Stimulated activated effector memory CD8-positive, alpha-beta T cell treated with anti-CD3 and anti-CD28 coated beads, Interleukin-12 subunit alpha, Interleukin-12 subunit beta, amount 100 ng/mL, for 72 hours (primary cell): ENCODE measurements at regions not wholly inside any gene's neighbourhood (a gene's known extent, or its start where the extent isn't known, plus 50 kb on each side); places are given as distances from the start of the nearest gene placed in this dataset.

Experiments
- ATAC-seq: fragments of 150-1000 bp; cut with Tn5 transposase; 2 replicates; pipeline ENCODE4 v1.10.0; 2021
- DNase-seq, 2 donors: peaks; one replicate each; pipeline ENCODE4 v3.0.0; 2021 to 2022; ENCODE audit warnings: low spot score in 2 of 2
- H3K27ac Mint-ChIP-seq: one replicate; pipeline ENCODE4 v1.8.0; 2022; ENCODE audit warnings: mild to moderate bottlenecking, mixed read lengths
- H3K36me3 Mint-ChIP-seq: one replicate; pipeline ENCODE4 v1.8.0; 2022; ENCODE audit warnings: mild to moderate bottlenecking, mixed read lengths
- H3K4me1 Mint-ChIP-seq: one replicate; pipeline ENCODE4 v1.8.0; 2022; ENCODE audit warnings: mixed read lengths
- H3K4me3 Mint-ChIP-seq: one replicate; pipeline ENCODE4 v1.8.0; 2022; ENCODE audit warnings: mild to moderate bottlenecking, mixed read lengths
- H3K9me3 Mint-ChIP-seq: one replicate; pipeline ENCODE4 v1.8.0; 2022; ENCODE audit warnings: mixed read lengths

GRCh38 chr11:69917529-69917928 lies 98.3 kb upstream of the FGF3 start:
- DNase-seq (no peak), ATAC-seq (no peak)
- Mint-ChIP-seq H3K36me3 (no peaks in the 10 kb centered on the region), H3K9me3 (no peaks in the 10 kb centered on the region), H3K4me3 (no peak overlapping the region), H3K27ac (no peak overlapping the region), H3K4me1 (peaks cover 17% of the 10 kb centered on the region)

- Mint-ChIP-seq H3K9me3 (no peaks in the 10 kb centered on the region), H3K4me1 (peaks cover 17% of the 10 kb centered on the region), H3K27ac (no peak overlapping the region)
These were observed 99.2 kb upstream of the FGF3 start for GRCh38 chr11:69918231-69918937.

GRCh38 chr11:69918938-69919650 lies 99.9 kb upstream of the FGF3 start:
- Mint-ChIP-seq H3K36me3 (no peaks in the 10 kb centered on the region), H3K4me3 (no peak overlapping the region), H3K4me1 (peaks cover 17% of the 10 kb centered on the region), H3K27ac (no peak overlapping the region), H3K9me3 (no peaks in the 10 kb centered on the region)
- ATAC-seq (peak; percentile 60), DNase-seq (peak; percentile 73 to 83)

More at GRCh38 chr11:69918231-69918937, 99.2 kb upstream of the FGF3 start:
- Mint-ChIP-seq H3K36me3 (no peaks in the 10 kb centered on the region), H3K4me3 (no peak overlapping the region)
- ATAC-seq (no peak), DNase-seq (no peak)

GRCh38 chr11:69919659-69920344 lies 100.6 kb upstream of the FGF3 start:
- H3K9me3 Mint-ChIP-seq, result no peaks in the 10 kb centered on the region
- no peak overlapping the region for H3K4me3 Mint-ChIP-seq
- ATAC-seq (no peak), DNase-seq (no peak)
- no peak overlapping the region for H3K27ac Mint-ChIP-seq
- no peaks in the 10 kb centered on the region for H3K36me3 Mint-ChIP-seq
- H3K4me1 Mint-ChIP-seq, result peaks cover 17% of the 10 kb centered on the region

GRCh38 chr11:69920345-69921127 lies 101.3 kb upstream of the FGF3 start:
- DNase-seq, result no peak
- H3K4me1 Mint-ChIP-seq, result peaks cover 14% of the 10 kb centered on the region
- no peak overlapping the region for H3K27ac Mint-ChIP-seq
- no peak overlapping the region for H3K4me3 Mint-ChIP-seq
- no peaks in the 10 kb centered on the region for H3K9me3 Mint-ChIP-seq
- H3K36me3 Mint-ChIP-seq, result no peaks in the 10 kb centered on the region
- no peak for ATAC-seq

- Mint-ChIP-seq H3K4me1 (peaks cover 16% of the 10 kb centered on the region), H3K27ac (no peak overlapping the region), H3K9me3 (no peaks in the 10 kb centered on the region), H3K4me3 (no peak overlapping the region), H3K36me3 (no peaks in the 10 kb centered on the region)
- no peak for ATAC-seq
- DNase-seq, result no peak
These were observed 102.2 kb upstream of the FGF3 start for GRCh38 chr11:69921128-69922014.

GRCh38 chr11:69922015-69922595 lies 102.9 kb upstream of the FGF3 start:
- peaks cover 16% of the 10 kb centered on the region for H3K4me1 Mint-ChIP-seq
- H3K4me3 Mint-ChIP-seq, result no peak overlapping the region
- ATAC-seq (no peak), DNase-seq (no peak)
- no peak overlapping the region for H3K27ac Mint-ChIP-seq
- H3K36me3 Mint-ChIP-seq, result no peaks in the 10 kb centered on the region
- H3K9me3 Mint-ChIP-seq, result no peaks in the 10 kb centered on the region

- no peaks in the 10 kb centered on the region for H3K9me3 Mint-ChIP-seq
- H3K36me3 Mint-ChIP-seq, result no peaks in the 10 kb centered on the region
- H3K4me1 Mint-ChIP-seq, result peaks cover 16% of the 10 kb centered on the region
- no peak overlapping the region for H3K27ac Mint-ChIP-seq
- DNase-seq, result no peak
- ATAC-seq, result no peak
- H3K4me3 Mint-ChIP-seq, result no peak overlapping the region
These were observed 103.4 kb upstream of the FGF3 start for GRCh38 chr11:69922596-69923111.

- no peak overlapping the region for H3K27ac Mint-ChIP-seq
- ATAC-seq, result no peak
- no peaks in the 10 kb centered on the region for H3K9me3 Mint-ChIP-seq
- no peak for DNase-seq
- H3K36me3 Mint-ChIP-seq, result no peaks in the 10 kb centered on the region
- H3K4me1 Mint-ChIP-seq, result peaks cover 16% of the 10 kb centered on the region
- H3K4me3 Mint-ChIP-seq, result no peak overlapping the region
These were observed 104.0 kb upstream of the FGF3 start for GRCh38 chr11:69923196-69923595.

- no peak for ATAC-seq
- Mint-ChIP-seq H3K27ac (no peak overlapping the region), H3K4me1 (peaks cover 16% of the 10 kb centered on the region), H3K9me3 (no peaks in the 10 kb centered on the region), H3K4me3 (no peak overlapping the region), H3K36me3 (no peaks in the 10 kb centered on the region)
- no peak for DNase-seq
These were observed 104.6 kb upstream of the FGF3 start for GRCh38 chr11:69923641-69924307.

GRCh38 chr11:69924308-69925161 lies 105.3 kb upstream of the FGF3 start:
- no peak overlapping the region for H3K4me3 Mint-ChIP-seq
- peaks cover 12% of the 10 kb centered on the region for H3K4me1 Mint-ChIP-seq
- no peaks in the 10 kb centered on the region for H3K9me3 Mint-ChIP-seq
- DNase-seq (no peak), ATAC-seq (no peak)
- H3K27ac Mint-ChIP-seq, result no peak overlapping the region
- no peaks in the 10 kb centered on the region for H3K36me3 Mint-ChIP-seq

GRCh38 chr11:69925366-69926196 lies 106.4 kb upstream of the FGF3 start:
- ATAC-seq (no peak), DNase-seq (no peak)
- Mint-ChIP-seq H3K36me3 (no peaks in the 10 kb centered on the region), H3K4me3 (no peak overlapping the region), H3K9me3 (no peaks in the 10 kb centered on the region), H3K27ac (no peak overlapping the region), H3K4me1 (peaks cover 8% of the 10 kb centered on the region)
